Aorta (tissue), 5 donors: ENCODE measurements at regions not wholly inside any gene's neighbourhood (a gene's known extent, or its start where the extent isn't known, plus 50 kb on each side); places are given as distances from the start of the nearest gene placed in this dataset.

Experiments used
- ATAC-seq: fragments of 200-7000 bp; cut with Tn5 transposase; one replicate; pipeline ENCODE4 v1.9.1; 2022; ENCODE audit warnings: moderate library complexity; ENCODE audit not compliant: low FRiP score
- DNase-seq, 2 donors: peaks; one replicate each; pipeline ENCODE4 v3.0.0-alpha.2; 2020
- H3K27ac ChIP-seq, 2 donors: one replicate each; pipeline ENCODE4 v1.5.1; 2013; ENCODE audit warnings: low read length in 2 of 2, mild to moderate bottlenecking in 2 of 2, moderate library complexity in 2 of 2, control low read depth in 1 of 2, inconsistent platforms in 1 of 2, low read depth in 1 of 2
- H3K27me3 ChIP-seq, 2 donors: one replicate each; pipeline ENCODE4 v1.6.1; 2013; ENCODE audit warnings: control low read depth in 1 of 2, low read length in 1 of 2, mild to moderate bottlenecking in 1 of 2, moderate library complexity in 1 of 2; ENCODE audit not compliant: insufficient read depth in 2 of 2, control insufficient read depth in 1 of 2
- H3K36me3 ChIP-seq, 2 donors: one replicate each; pipeline ENCODE4 v1.6.1; 2013; ENCODE audit warnings: control low read depth in 1 of 2, low read length in 1 of 2, mild to moderate bottlenecking in 1 of 2; ENCODE audit not compliant: insufficient read depth in 2 of 2, control insufficient read depth in 1 of 2
- H3K4me1 ChIP-seq, 2 donors: one replicate each; pipeline ENCODE4 v1.6.1; 2013; ENCODE audit warnings: low read length in 2 of 2, control low read depth in 1 of 2, mild to moderate bottlenecking in 1 of 2, moderate library complexity in 1 of 2; ENCODE audit not compliant: insufficient read depth in 2 of 2, control insufficient read depth in 1 of 2
- H3K4me3 ChIP-seq, 2 donors: one replicate each; pipeline ENCODE4 v1.5.1; 2013; ENCODE audit warnings: low read length in 2 of 2, control low read depth in 1 of 2, mild to moderate bottlenecking in 1 of 2
- H3K9me3 ChIP-seq: one replicate; pipeline ENCODE4 v1.6.1; 2013; ENCODE audit warnings: mild to moderate bottlenecking, low read length; ENCODE audit not compliant: control insufficient read depth
- WGBS, 2 donors: extraction: QIAGEN DNeasy Blood & Tissue Kit; methylation state at CpG; one replicate each; pipeline ENCODE4 v1.1.7; 2013; 5-methylcytosine and 5-hydroxymethylcytosine counted together
- intact Hi-C, 2 donors: fragments of 100-400 bp; cut with DNase I; formaldehyde crosslinking; loops; one replicate each; pipeline versions ENCODE4 v1.14.2 to v1.15.0; 2022
- donor health status: healthy with polysubstance abuse.
- donor health status: Bipolar disorder and iron deficiency.
- donor health status: DM: no; HTN: no; CAD: no.
- donor health status: DM: no; HTN: no; CAD: no.
- donor health status: DM: yes; HTN: yes; CAD: no.

GRCh38 chrX:122046226-122046625 lies 998.8 kb downstream of the GLUD2 start:
- Histone ChIP-seq H3K4me3 (no peak overlapping the region), H3K27ac (no peak overlapping the region), H3K27me3 (no peaks in the 10 kb centered on the region), H3K4me1 (no peaks in the 10 kb centered on the region), H3K36me3 (no peaks in the 10 kb centered on the region), H3K9me3 (peaks cover 2% of the 10 kb centered on the region)
- 87 to 88% methylated on average over 1 of the region's 1 CpG for WGBS, 2 donors
- intact Hi-C loops: no loop called here
- ATAC-seq (no peak), DNase-seq (peak in 1 of 2 donors; percentile 22)

- intact Hi-C loops: no loop called here
- H3K9me3 ChIP-seq: peaks cover 2% of the 10 kb centered on the region
- ATAC-seq (no peak), DNase-seq (peak in 1 of 2 donors; percentile 28)
- no peaks in the 10 kb centered on the region for H3K27me3 ChIP-seq
- H3K4me3 ChIP-seq: no peak overlapping the region
- H3K27ac ChIP-seq: no peak overlapping the region
- 72 to 87% methylated on average over 5 of the region's 5 CpGs for WGBS, 2 donors
- H3K36me3 ChIP-seq: no peaks in the 10 kb centered on the region
- no peaks in the 10 kb centered on the region for H3K4me1 ChIP-seq
Observed at GRCh38 chrX:122046815-122047214, 999.4 kb downstream of the GLUD2 start.

- no peak overlapping the region for H3K27ac ChIP-seq
- DNase-seq: no peak
Observed at GRCh38 chrX:122047261-122047660, 999.9 kb downstream of the GLUD2 start.

GRCh38 chrX:122055460-122055859 lies 1008.0 kb downstream of the GLUD2 start:
- H3K36me3 ChIP-seq: no peaks in the 10 kb centered on the region
- no peak overlapping the region for H3K27ac ChIP-seq
- no peaks in the 10 kb centered on the region for H3K9me3 ChIP-seq
- intact Hi-C loops: no loop called here
- H3K4me1 ChIP-seq: no peaks in the 10 kb centered on the region
- ATAC-seq (no peak), DNase-seq (no peak)
- no peaks in the 10 kb centered on the region for H3K27me3 ChIP-seq
- 60 to 92% methylated on average over 2 of the region's 2 CpGs for WGBS, 2 donors
- H3K4me3 ChIP-seq: no peak overlapping the region

More at GRCh38 chrX:122047261-122047660, 999.9 kb downstream of the GLUD2 start:
- 41 to 65% methylated on average over 2 of the region's 2 CpGs for WGBS, 2 donors
- Histone ChIP-seq H3K9me3 (peaks cover 2% of the 10 kb centered on the region), H3K4me1 (no peaks in the 10 kb centered on the region), H3K27me3 (no peaks in the 10 kb centered on the region), H3K4me3 (no peak overlapping the region), H3K36me3 (no peaks in the 10 kb centered on the region)
- intact Hi-C loops: no loop called here
- ATAC-seq: no peak

- intact Hi-C loops: no loop called here
- ATAC-seq: no peak
- Histone ChIP-seq H3K27me3 (no peaks in the 10 kb centered on the region), H3K9me3 (no peaks in the 10 kb centered on the region), H3K4me3 (no peak overlapping the region), H3K4me1 (no peaks in the 10 kb centered on the region), H3K27ac (no peak overlapping the region), H3K36me3 (no peaks in the 10 kb centered on the region)
- 58 to 78% methylated on average over 2 of the region's 2 CpGs for WGBS, 2 donors
- no peak for DNase-seq
Observed at GRCh38 chrX:122055979-122056715, 1008.7 kb downstream of the GLUD2 start.

GRCh38 chrX:122076241-122076640 lies 1028.8 kb downstream of the GLUD2 start:
- intact Hi-C loops: no loop called here
- Histone ChIP-seq H3K27me3 (no peaks in the 10 kb centered on the region), H3K4me1 (no peaks in the 10 kb centered on the region), H3K27ac (no peak overlapping the region), H3K4me3 (no peak overlapping the region), H3K9me3 (no peaks in the 10 kb centered on the region), H3K36me3 (no peaks in the 10 kb centered on the region)
- DNase-seq: no peak
- WGBS, 2 donors: 65 to 85% methylated on average over 1 of the region's 1 CpG
- no peak for ATAC-seq

GRCh38 chrX:122078079-122078478 lies 1030.7 kb downstream of the GLUD2 start:
- H3K9me3 ChIP-seq: no peaks in the 10 kb centered on the region
- intact Hi-C loops: no loop called here
- DNase-seq (no peak), ATAC-seq (no peak)
- no peaks in the 10 kb centered on the region for H3K4me1 ChIP-seq
- whole genome bisulfite sequencing, 2 donors: 2 to 18% methylated on average over 1 of the region's 1 CpG
- H3K4me3 ChIP-seq: no peak overlapping the region
- H3K36me3 ChIP-seq: no peaks in the 10 kb centered on the region
- H3K27ac ChIP-seq: no peak overlapping the region
- no peaks in the 10 kb centered on the region for H3K27me3 ChIP-seq

- H3K27me3 ChIP-seq: no peaks in the 10 kb centered on the region
- no peak for DNase-seq
- 0% methylated on average over 1 of the region's 1 CpG for WGBS, 2 donors
- intact Hi-C loops: loop anchor here in 1 of 2 donors (10.0 kb wide), 1 partner anchor 1447 kb away; no protein-coding TSS in a partner anchor
- no peaks in the 10 kb centered on the region for H3K9me3 ChIP-seq
- H3K27ac ChIP-seq: no peak overlapping the region
- H3K36me3 ChIP-seq: no peaks in the 10 kb centered on the region
- peak; percentile 48 for ATAC-seq
- no peak overlapping the region for H3K4me3 ChIP-seq
- H3K4me1 ChIP-seq: no peaks in the 10 kb centered on the region
Observed at GRCh38 chrX:122087341-122087740, 1039.9 kb downstream of the GLUD2 start.

GRCh38 chrX:122091571-122091970 lies 1044.2 kb downstream of the GLUD2 start:
- ATAC-seq (no peak), DNase-seq (no peak)
- Histone ChIP-seq H3K9me3 (no peaks in the 10 kb centered on the region), H3K4me1 (no peaks in the 10 kb centered on the region), H3K36me3 (no peaks in the 10 kb centered on the region), H3K4me3 (no peak overlapping the region), H3K27ac (no peak overlapping the region), H3K27me3 (no peaks in the 10 kb centered on the region)
- intact Hi-C loops: no loop called here
